SIG-M5 (cell line): ENCODE measurements at regions not wholly inside any gene's neighbourhood (a gene's known extent, or its start where the extent isn't known, plus 50 kb on each side); places are given as distances from the start of the nearest gene placed in this dataset.

Source experiments
- DNase-seq: peaks from one replicate; lab custom pipeline; 2025; lab: John Stamatoyannopoulos, UW

DNA sequence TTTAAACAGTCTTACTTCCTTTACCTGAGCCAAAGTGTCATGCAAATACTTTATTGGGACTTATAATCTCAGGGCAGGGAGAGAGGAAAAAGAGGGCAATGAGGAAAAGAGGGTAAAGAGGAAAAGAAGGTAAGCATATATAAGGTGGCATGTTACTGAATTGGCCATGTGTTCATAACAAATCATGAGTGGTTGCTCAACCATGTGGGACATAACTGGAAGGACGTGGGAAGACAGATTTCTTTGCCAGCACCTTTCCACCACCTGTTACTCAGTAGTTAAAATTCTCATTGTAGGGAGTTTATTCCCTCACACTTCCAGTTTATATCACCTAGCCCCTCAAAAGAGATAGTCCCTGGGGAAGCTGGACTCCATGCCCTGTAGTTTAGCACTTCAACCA is 54.7 kb upstream of the TPRG1 start:
- DNase-seq = no peak

DNA sequence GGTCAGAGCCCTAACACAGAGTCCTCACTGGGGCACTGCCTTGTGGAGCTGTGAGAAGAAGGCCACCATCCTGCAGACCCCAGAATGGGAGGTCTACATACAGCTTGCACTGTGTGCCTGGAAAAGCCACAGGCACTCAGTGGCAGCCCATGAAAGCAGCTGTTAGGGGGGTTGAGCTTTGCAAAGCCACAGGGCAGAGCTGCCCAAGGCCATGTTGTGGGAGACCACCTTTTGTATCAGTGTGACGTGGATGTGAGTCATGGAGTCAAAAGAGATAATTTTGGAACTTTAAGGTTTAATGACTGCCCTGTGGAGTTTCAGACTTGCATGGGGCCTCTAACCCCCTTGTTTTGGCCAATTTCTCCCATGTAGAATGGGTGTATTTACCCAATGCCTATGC is 52.9 kb upstream of the TPRG1 start:
- no peak for DNase-seq

DNA sequence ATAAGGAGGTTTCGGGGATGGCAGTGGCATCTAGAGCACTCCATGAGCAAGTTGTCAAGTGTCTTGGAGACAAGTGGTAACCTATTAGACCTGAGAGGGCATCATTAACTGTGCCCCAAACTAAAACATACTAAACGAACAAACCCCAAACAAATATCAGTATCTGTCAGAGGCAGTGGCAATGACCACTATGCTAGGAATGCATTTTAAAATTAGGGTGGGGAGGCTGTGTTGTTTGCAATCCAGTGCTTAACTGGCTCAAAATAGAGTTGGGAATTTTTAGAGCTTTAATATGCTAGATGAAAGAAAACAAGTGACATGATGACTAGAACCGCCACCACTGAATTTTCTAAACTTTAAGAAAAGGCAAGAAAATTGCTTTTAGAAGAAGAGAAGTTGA is 51.8 kb upstream of the TPRG1 start:
- no peak for DNase-seq

DNA sequence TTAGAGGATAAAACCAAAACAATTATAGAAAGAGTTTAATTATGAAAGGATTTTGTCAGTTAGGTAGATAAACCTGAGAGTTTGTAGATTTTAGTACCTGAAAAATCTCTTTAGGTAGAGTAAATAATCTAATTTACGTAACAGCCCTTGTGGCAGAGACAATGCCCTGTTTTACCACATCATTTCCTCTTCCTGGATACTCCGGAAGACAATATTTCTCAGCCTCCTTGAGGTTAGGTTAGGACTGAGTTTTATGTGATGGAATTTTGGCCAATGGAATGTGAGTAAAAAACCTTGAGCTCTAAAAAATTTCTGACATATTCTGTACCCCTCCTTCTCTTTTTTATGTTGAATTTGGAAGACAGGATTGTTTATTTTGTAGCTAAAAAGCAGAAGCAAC is 50.7 kb upstream of the TPRG1 start:
- DNase-seq = no peak
